HEK293T (cell line): ENCODE measurements at regions not wholly inside any gene's neighbourhood (a gene's known extent, or its start where the extent isn't known, plus 50 kb on each side); places are given as distances from the start of the nearest gene placed in this dataset.

Experiments used
- ARNT ChIP-seq: fragments of 450-650 bp; IDR thresholded peaks from 2 replicates; pipeline ENCODE4 v1.6.1; 2017; ENCODE audit warnings: mild to moderate bottlenecking
- BHLHE40 ChIP-seq: fragments of 450-650 bp; IDR thresholded peaks from 2 replicates; pipeline ENCODE4 v1.6.1; 2016; ENCODE audit warnings: mild to moderate bottlenecking, moderate library complexity, borderline replicate concordance
- CTBP1 ChIP-seq: fragments of 450-650 bp; IDR thresholded peaks from 2 replicates; pipeline ENCODE4 v1.6.1; 2016; ENCODE audit warnings: borderline replicate concordance
- ELF4 ChIP-seq: fragments of 450-650 bp; IDR thresholded peaks from 2 replicates; pipeline ENCODE4 v1.6.1; 2017; ENCODE audit warnings: antibody characterized with exemption
- FOXA1 ChIP-seq: fragments of 450-650 bp; IDR thresholded peaks from 2 replicates; pipeline ENCODE4 v1.6.1; 2016; ENCODE audit warnings: mild to moderate bottlenecking
- FOXK2 ChIP-seq: fragments of 450-650 bp; IDR thresholded peaks from 2 replicates; pipeline ENCODE4 v1.6.1; 2016; ENCODE audit warnings: mild to moderate bottlenecking
- FOXM1 ChIP-seq: fragments of 450-650 bp; IDR thresholded peaks from 2 replicates; pipeline ENCODE4 v1.6.1; 2017; ENCODE audit warnings: mild to moderate bottlenecking, borderline replicate concordance
- HDGF ChIP-seq: fragments of 450-650 bp; IDR thresholded peaks from 2 replicates; pipeline ENCODE4 v1.6.1; 2017; ENCODE audit warnings: antibody characterized with exemption, borderline replicate concordance
- NFRKB ChIP-seq: fragments of 450-650 bp; IDR thresholded peaks from 2 replicates; pipeline ENCODE4 v1.6.1; 2016; ENCODE audit warnings: mild to moderate bottlenecking, moderate library complexity
- SP1 ChIP-seq: fragments of 450-650 bp; IDR thresholded peaks from 2 replicates; pipeline ENCODE4 v1.6.1; 2017
- SUZ12 ChIP-seq: fragments of 450-650 bp; IDR thresholded peaks from 2 replicates; pipeline ENCODE4 v1.6.1; 2016; ENCODE audit warnings: mild to moderate bottlenecking
- TARDBP ChIP-seq: fragments of 450-650 bp; IDR thresholded peaks from 2 replicates; pipeline ENCODE4 v1.6.1; 2016
- ZNF384 ChIP-seq: fragments of 450-650 bp; IDR thresholded peaks from 2 replicates; pipeline ENCODE4 v1.6.1; 2016
- TF ChIP-seq, protein P1 (sequence below): fragments of 450-650 bp; IDR thresholded peaks from 2 replicates; pipeline ENCODE4 v1.6.1; 2016

- TF ChIP-seq TARDBP, result no peak
- no peak for TF ChIP-seq SUZ12
- TF ChIP-seq FOXM1, result no peak
- TF ChIP-seq FOXK2, result no peak
- no peak for TF ChIP-seq ZNF384
- no peak for TF ChIP-seq SP1
- TF ChIP-seq FOXA1, result no peak
- no peak for TF ChIP-seq ELF4
- no peak for TF ChIP-seq ARNT
- no peak for TF ChIP-seq BHLHE40
- TF ChIP-seq NFRKB, result no peak
- TF ChIP-seq HDGF, result no peak
- TF ChIP-seq, protein P1, sequence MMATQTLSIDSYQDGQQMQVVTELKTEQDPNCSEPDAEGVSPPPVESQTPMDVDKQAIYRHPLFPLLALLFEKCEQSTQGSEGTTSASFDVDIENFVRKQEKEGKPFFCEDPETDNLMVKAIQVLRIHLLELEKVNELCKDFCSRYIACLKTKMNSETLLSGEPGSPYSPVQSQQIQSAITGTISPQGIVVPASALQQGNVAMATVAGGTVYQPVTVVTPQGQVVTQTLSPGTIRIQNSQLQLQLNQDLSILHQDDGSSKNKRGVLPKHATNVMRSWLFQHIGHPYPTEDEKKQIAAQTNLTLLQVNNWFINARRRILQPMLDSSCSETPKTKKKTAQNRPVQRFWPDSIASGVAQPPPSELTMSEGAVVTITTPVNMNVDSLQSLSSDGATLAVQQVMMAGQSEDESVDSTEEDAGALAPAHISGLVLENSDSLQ, result no peak
- TF ChIP-seq CTBP1, result no peak
Measured at GRCh38 chr15:62969442-62970089, 73.0 kb upstream of the TPM1 start.
